Sigmoid colon (tissue), 4 donors: ENCODE measurements at regions not wholly inside any gene's neighbourhood (a gene's known extent, or its start where the extent isn't known, plus 50 kb on each side); places are given as distances from the start of the nearest gene placed in this dataset.

Source experiments
- POLR2AphosphoS5 ChIP-seq, 4 donors: sonication (generic); formaldehyde crosslinking; IDR thresholded peaks; one replicate each; pipeline ENCODE4 v1.6.1; 2017; ENCODE audit warnings: antibody characterized with exemption in 4 of 4
- TF ChIP-seq, protein P1 (sequence below), 4 experiments: fragments of 450-650 bp in 3 of 4; fragments of 200-600 bp in 1 of 4; IDR thresholded peaks; one replicate each; pipeline ENCODE4 v1.5.1; 2016 to 2019; ENCODE audit warnings: antibody characterized with exemption in 4 of 4, mild to moderate bottlenecking in 3 of 4, moderate library complexity in 2 of 4

DNA sequence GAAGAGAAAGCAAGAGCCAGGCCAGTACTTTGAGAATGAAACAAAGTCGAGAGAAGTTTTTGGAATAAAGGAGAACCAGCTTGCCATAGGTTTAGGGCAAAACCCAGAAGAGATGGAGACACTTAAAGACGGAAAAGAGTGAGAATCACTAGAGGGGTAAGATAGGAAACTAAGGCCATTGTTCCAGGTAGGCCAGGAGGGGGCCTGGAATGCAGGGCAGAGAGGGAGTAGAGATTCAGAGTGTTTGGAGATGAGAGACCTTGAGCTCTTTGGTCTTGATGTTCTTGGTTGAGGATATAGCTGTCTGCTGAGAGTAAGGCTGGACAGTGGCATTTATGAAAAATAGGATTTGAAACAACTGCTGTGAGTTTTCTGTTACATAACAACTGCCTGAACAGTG lies 263.3 kb upstream of the POU2AF2 start:
- TF ChIP-seq, protein P1, sequence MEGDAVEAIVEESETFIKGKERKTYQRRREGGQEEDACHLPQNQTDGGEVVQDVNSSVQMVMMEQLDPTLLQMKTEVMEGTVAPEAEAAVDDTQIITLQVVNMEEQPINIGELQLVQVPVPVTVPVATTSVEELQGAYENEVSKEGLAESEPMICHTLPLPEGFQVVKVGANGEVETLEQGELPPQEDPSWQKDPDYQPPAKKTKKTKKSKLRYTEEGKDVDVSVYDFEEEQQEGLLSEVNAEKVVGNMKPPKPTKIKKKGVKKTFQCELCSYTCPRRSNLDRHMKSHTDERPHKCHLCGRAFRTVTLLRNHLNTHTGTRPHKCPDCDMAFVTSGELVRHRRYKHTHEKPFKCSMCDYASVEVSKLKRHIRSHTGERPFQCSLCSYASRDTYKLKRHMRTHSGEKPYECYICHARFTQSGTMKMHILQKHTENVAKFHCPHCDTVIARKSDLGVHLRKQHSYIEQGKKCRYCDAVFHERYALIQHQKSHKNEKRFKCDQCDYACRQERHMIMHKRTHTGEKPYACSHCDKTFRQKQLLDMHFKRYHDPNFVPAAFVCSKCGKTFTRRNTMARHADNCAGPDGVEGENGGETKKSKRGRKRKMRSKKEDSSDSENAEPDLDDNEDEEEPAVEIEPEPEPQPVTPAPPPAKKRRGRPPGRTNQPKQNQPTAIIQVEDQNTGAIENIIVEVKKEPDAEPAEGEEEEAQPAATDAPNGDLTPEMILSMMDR (IDR thresholded peaks at IDR 0.05) = no peak
- TF ChIP-seq POLR2AphosphoS5 (IDR thresholded peaks at IDR 0.05) = no peak
